Nephron progenitor cell (in vitro differentiated cells): ENCODE measurements at regions not wholly inside any gene's neighbourhood (a gene's known extent, or its start where the extent isn't known, plus 50 kb on each side); places are given as distances from the start of the nearest gene placed in this dataset.

ENCODE experiments used
- DNase-seq: peaks from one replicate; pipeline ENCODE4 v3.0.0; 2021
- H3K27ac Mint-ChIP-seq: 2 replicates; pipeline ENCODE4 v1.8.0; 2021; ENCODE audit warnings: mild to moderate bottlenecking, moderate library complexity, mixed read lengths
- H3K27me3 Mint-ChIP-seq: 2 replicates; pipeline ENCODE4 v1.8.0; 2021; ENCODE audit warnings: mild to moderate bottlenecking, low read depth, mixed read lengths; ENCODE audit not compliant: poor library complexity
- H3K36me3 Mint-ChIP-seq: 2 replicates; pipeline ENCODE4 v1.8.0; 2021; ENCODE audit warnings: low read depth, mixed read lengths
- H3K4me1 Mint-ChIP-seq: 2 replicates; pipeline ENCODE4 v1.8.0; 2021; ENCODE audit warnings: mixed read lengths
- H3K4me3 Mint-ChIP-seq: 2 replicates; pipeline ENCODE4 v1.8.0; 2021; ENCODE audit warnings: mild to moderate bottlenecking, moderate library complexity, mixed read lengths
- H3K9me3 Mint-ChIP-seq: 2 replicates; pipeline ENCODE4 v1.8.0; 2021; ENCODE audit warnings: mild to moderate bottlenecking, moderate library complexity, mixed read lengths
- TF ChIP-seq, protein P1 (sequence below): fragments of 200-600 bp; sonication (generic); IDR thresholded peaks from 2 replicates; pipeline ENCODE4 v1.5.0; 2021; ENCODE audit warnings: antibody characterized with exemption

DNA sequence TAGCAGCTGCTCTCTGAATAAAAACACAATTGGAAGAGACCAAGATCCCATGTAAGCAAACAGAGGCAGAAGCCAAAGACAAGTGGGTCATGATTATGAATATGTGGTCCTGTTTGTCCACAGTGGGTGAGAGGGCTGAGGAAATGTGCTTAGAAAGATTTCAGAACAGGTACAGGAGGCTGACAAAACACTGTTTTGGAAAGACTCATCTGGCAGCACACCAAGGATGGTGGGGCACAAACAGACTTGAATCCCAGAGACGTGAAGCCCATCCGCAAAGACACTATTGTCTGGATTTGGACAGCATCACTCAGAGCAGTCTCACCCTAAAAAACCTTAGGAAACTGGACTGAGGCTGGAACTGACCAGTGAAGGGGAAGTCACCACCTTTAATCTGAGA is 85.0 kb downstream of the ADRB2 start:
- TF ChIP-seq, protein P1, sequence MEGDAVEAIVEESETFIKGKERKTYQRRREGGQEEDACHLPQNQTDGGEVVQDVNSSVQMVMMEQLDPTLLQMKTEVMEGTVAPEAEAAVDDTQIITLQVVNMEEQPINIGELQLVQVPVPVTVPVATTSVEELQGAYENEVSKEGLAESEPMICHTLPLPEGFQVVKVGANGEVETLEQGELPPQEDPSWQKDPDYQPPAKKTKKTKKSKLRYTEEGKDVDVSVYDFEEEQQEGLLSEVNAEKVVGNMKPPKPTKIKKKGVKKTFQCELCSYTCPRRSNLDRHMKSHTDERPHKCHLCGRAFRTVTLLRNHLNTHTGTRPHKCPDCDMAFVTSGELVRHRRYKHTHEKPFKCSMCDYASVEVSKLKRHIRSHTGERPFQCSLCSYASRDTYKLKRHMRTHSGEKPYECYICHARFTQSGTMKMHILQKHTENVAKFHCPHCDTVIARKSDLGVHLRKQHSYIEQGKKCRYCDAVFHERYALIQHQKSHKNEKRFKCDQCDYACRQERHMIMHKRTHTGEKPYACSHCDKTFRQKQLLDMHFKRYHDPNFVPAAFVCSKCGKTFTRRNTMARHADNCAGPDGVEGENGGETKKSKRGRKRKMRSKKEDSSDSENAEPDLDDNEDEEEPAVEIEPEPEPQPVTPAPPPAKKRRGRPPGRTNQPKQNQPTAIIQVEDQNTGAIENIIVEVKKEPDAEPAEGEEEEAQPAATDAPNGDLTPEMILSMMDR = no peak
- DNase-seq = no peak
- no peak overlapping the region for H3K4me3 Mint-ChIP-seq
- no peak overlapping the region for H3K27ac Mint-ChIP-seq
- H3K4me1 Mint-ChIP-seq = peaks cover 18% of the 10 kb centered on the region
- H3K9me3 Mint-ChIP-seq = no peaks in the 10 kb centered on the region
- H3K36me3 Mint-ChIP-seq = no peaks in the 10 kb centered on the region
- peaks cover 13% of the 10 kb centered on the region for H3K27me3 Mint-ChIP-seq

DNA sequence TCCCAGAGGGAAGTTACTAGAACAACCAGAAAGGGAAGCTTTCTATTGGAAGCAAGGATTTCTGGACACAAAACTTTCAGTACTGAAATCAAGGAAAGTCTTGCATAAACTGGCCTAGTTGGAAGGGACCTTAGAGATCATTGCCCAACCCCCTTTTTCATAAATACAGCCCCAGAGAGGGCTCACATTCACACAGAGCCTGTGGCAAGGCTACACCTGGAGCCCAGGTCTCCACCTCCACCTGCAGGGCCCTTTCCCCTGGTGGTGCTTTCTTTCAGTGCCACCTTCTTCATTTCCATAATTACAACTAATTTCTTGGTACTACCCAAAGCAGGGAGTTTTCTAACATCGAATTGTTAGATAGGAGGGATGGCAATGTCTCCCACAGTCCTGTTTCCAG is 85.7 kb downstream of the ADRB2 start:
- TF ChIP-seq, protein P1 = no peak
- Mint-ChIP-seq H3K36me3 (no peaks in the 10 kb centered on the region), H3K27me3 (peaks cover 12% of the 10 kb centered on the region), H3K4me3 (no peak overlapping the region), H3K9me3 (no peaks in the 10 kb centered on the region), H3K27ac (no peak overlapping the region), H3K4me1 (peaks cover 15% of the 10 kb centered on the region)
- DNase-seq = no peak

DNA sequence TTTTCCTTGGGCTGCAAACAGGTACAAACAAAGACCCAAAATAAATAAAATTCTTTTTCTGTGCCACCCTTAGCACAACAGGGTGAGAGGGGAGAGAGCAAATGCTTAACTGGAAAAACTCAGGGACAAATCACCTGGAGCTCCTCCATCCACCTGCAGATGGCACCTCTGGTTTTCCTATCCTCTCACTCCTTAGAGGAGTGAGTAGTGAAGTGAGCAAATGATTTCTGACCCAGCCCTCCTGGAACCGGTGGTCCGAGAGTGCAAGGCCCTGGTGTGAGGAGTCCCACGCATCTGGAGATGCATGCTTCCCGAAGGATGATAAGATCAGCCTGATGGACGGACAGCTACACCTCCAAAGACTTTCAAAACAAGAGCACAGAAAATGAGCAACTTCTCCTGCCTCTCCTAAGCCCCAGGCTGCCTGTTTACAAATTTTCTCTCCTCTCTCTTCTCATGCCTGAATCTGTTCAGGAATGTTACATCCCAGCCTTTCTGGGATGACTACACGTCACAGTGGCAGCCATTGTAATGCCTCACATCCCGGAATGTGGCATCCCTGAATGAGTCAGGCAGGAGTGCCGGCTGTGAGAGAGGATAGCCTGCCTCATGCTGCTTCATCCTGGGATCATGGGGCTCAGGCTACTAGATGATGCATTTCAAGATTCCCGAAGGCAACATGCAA is 86.4 kb downstream of the ADRB2 start:
- no peak overlapping the region for H3K27ac Mint-ChIP-seq
- H3K27me3 Mint-ChIP-seq = peaks cover 9% of the 10 kb centered on the region

DNA sequence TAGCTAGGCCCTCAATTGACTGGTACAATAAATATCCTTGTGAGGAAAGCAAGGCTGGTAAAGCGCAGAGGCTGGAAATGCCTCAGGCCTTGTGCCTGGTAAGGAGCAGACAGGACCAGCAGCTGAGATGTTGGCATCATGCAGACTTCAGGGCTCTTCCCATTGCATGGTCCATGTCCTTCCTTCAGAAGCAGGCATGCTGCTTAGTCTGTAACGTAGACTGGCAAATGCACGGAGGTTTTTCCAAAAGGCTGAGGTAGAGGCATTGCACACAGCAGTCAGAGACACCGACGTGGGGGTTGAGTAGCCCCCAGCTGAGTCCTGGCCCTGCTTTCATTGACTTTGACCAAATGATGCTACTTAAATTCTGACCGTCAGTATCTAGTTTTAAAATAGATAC is 87.1 kb downstream of the ADRB2 start:
- peaks cover 9% of the 10 kb centered on the region for H3K27me3 Mint-ChIP-seq
- TF ChIP-seq, protein P1 = no peak
- no peak for DNase-seq
- no peaks in the 10 kb centered on the region for H3K9me3 Mint-ChIP-seq
- H3K4me1 Mint-ChIP-seq = peaks cover 15% of the 10 kb centered on the region
- H3K4me3 Mint-ChIP-seq = no peak overlapping the region
- no peak overlapping the region for H3K27ac Mint-ChIP-seq
- H3K36me3 Mint-ChIP-seq = no peaks in the 10 kb centered on the region

More for the DNA sequence above, 86.4 kb downstream of the ADRB2 start:
- Mint-ChIP-seq H3K4me3 (no peak overlapping the region), H3K4me1 (peaks cover 15% of the 10 kb centered on the region), H3K9me3 (no peaks in the 10 kb centered on the region), H3K36me3 (no peaks in the 10 kb centered on the region)
- TF ChIP-seq, protein P1 = no peak
- no peak for DNase-seq

DNA sequence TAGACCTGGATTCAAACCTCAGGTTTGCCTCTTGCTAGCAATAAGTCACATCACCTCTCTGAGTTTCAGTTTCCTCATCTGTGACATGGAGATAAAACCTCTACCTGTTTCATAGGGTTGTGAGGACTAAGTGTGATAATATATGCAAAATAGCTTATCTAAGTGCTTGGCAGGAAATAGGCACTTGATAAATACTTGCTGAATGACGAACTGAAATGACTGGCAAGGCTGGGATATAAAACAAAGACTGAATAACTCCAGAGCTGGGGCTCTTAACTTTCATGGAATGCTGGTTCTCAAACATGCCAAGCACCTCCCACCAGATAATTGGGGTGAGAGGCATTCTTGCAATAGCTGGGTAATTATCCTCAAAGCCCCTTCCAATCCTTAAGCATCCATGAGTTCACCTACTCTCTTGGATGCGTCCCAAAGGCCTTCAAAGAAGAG is 87.6 kb downstream of the ADRB2 start:
- TF ChIP-seq, protein P1 = no peak
- H3K27ac Mint-ChIP-seq = no peak overlapping the region
- H3K36me3 Mint-ChIP-seq = no peaks in the 10 kb centered on the region
- peaks cover 12% of the 10 kb centered on the region for H3K4me1 Mint-ChIP-seq
- H3K4me3 Mint-ChIP-seq = no peak overlapping the region
- peaks cover 9% of the 10 kb centered on the region for H3K27me3 Mint-ChIP-seq
- H3K9me3 Mint-ChIP-seq = no peaks in the 10 kb centered on the region
- no peak for DNase-seq

DNA sequence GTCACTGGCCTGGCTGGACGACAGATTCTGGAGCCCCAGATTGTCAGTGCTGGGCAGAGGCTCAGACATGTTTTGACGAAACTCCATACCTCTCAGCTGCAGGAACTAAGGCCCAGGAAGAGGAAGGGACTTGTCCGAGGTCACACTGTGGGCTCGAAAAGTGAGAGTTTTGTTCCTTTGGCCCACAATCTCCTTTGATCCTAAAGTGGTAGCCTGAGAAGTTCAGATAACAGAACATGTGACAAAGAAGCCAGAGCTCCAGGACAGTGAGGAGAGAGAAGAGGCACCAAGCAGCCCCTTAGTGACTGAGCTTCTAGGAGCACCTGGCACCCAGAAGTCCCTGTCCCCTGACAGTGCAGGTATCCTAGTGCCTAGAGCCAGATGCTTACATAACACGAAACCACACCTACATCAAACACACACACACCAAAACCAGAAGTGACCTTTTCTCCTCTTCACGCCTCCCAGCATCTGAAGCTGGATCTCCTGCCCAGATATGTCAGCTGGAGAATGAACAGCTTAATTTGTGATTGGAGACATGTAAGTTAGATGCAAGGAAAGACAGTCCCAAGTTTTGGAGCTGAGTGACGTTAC is 88.9 kb downstream of the ADRB2 start:
- peaks cover 5% of the 10 kb centered on the region for H3K4me1 Mint-ChIP-seq
- TF ChIP-seq, protein P1 = no peak
- no peak overlapping the region for H3K4me3 Mint-ChIP-seq
- H3K36me3 Mint-ChIP-seq = no peaks in the 10 kb centered on the region
- peaks cover 9% of the 10 kb centered on the region for H3K27me3 Mint-ChIP-seq
- DNase-seq = no peak
- no peaks in the 10 kb centered on the region for H3K9me3 Mint-ChIP-seq
- no peak overlapping the region for H3K27ac Mint-ChIP-seq
